ENCODE measurements at regions not wholly inside any gene's neighbourhood (a gene's known extent, or its start where the extent isn't known, plus 50 kb on each side); places are given as distances from the start of the nearest gene placed in this dataset.

GRCh38 chr1:182118851-182119250 lies 57.3 kb upstream of the ZNF648 start:
- in situ Hi-C loops (cut with HindIII; ENCODE audit: low sequenced_read_pairs) = no loop called here

GRCh38 chr1:182114627-182115023 lies 53.1 kb upstream of the ZNF648 start:
- DNase-seq (ENCODE audit: low spot score) = no peak
- in situ Hi-C loops (cut with HindIII; ENCODE audit: low sequenced_read_pairs) = no loop called here

More at GRCh38 chr1:182118851-182119250, 57.3 kb upstream of the ZNF648 start:
- no peak for DNase-seq (ENCODE audit: low spot score)

- peak; percentile 53 for DNase-seq (ENCODE audit: low spot score)
- in situ Hi-C loops (cut with HindIII; ENCODE audit: low sequenced_read_pairs) = no loop called here
Measured at GRCh38 chr1:182113879-182114626, 52.5 kb upstream of the ZNF648 start.

- in situ Hi-C loops (cut with HindIII; ENCODE audit: low sequenced_read_pairs) = no loop called here
- peak; percentile 19 for DNase-seq (ENCODE audit: low spot score)
Measured at GRCh38 chr1:182111496-182111895, 50.0 kb upstream of the ZNF648 start.

Measured in G401 (cell line).